Caki2 (cell line): ENCODE measurements at regions not wholly inside any gene's neighbourhood (a gene's known extent, or its start where the extent isn't known, plus 50 kb on each side); places are given as distances from the start of the nearest gene placed in this dataset.
"Not testable (repeated sequence)": the region's sequence is repeated elsewhere in the genome, so short reads cannot be mapped to it uniquely, and the experiment has no call there.

Experiments used
- DNase-seq: peaks from one replicate; pipeline ENCODE4 v3.0.0-alpha.2; 2015; ENCODE audit warnings: low read depth
- in situ Hi-C: cut with HindIII; loops from 2 replicates; pipeline ENCODE4 v1.10.0; 2016; ENCODE audit warnings: low sequenced_read_pairs, low pct_unique_long_range_greater_than_20kb, mixed read lengths

DNA sequence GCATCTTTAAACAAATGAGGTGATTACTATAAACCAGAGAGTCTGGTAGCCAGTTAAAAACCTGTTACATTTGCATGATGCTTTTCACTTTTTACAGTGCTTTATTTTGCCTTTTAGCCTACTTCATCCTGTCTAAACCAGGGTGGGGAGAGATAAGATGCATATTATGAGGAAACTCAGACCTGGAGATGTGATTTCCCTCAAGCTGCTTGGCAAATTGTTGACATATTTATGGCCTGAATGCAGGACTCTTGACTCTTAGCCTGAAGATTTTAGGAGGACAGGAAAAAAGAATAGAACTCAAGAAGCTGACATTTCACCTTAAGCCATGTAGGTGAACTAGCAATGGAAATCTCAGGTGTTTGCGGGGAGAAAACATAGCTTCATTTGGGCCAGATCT is 202.8 kb downstream of the NMUR2 start:
- no peak for DNase-seq
- in situ Hi-C loops: no loop called here

DNA sequence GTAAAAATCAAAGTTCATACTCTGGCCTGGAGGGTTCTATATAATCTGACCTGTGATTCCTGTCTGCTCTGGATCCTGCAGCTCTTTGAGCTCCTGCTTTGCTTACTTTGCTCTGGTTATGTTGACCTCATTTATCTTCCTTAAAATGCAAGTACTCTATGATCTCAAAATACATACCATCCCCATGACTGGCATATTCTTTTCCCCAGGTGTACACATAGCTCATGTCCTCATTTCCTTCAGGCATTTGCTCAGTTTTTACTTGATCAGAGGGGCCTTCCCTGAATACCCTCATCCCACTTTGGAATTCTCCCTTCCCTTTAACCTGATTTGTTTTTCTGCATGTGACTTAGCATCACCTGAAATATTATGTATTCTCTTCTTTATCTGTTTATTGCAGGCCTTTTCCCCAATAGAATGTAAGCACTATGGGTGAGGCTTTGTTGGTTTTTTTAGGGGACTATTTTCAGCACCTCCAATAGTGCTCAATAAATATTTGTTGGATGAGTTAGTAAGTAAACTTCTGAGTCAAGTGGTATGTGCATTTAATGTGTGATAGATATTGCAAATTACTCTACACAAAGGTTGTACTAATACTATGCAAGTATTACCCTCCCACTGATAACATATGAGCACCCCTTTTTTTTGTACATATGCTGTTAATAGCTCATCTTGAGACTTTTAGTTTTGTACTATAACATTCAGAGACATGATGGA is 211.5 kb downstream of the NMUR2 start:
- in situ Hi-C loops: no loop called here

DNA sequence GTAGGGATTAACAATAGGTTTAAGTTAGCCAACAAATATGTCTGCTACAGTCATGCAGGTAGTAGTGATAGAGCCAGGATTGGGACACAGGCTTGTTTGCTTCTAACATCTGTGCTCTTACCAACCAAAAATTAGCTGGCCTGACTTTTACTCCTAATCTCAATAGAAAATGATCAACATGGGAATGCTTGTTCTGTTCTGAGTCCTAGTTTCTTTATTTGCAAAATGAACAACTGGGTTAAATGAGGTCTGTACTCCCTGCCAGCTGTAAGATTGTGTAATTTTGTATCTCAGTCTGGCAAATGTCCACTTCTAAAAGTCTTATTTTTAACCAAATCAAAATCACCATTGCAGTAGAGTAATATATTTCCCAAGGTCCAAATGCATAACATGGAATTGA is 216.8 kb downstream of the NMUR2 start:
- DNase-seq: no peak
- in situ Hi-C loops: no loop called here

More for the DNA sequence above, 211.5 kb downstream of the NMUR2 start:
- DNase-seq: no peak

- DNase-seq: no peak
- in situ Hi-C loops: no loop called here
Observed at GRCh38 chr5:152187668-152188067, 217.4 kb downstream of the NMUR2 start.

DNA sequence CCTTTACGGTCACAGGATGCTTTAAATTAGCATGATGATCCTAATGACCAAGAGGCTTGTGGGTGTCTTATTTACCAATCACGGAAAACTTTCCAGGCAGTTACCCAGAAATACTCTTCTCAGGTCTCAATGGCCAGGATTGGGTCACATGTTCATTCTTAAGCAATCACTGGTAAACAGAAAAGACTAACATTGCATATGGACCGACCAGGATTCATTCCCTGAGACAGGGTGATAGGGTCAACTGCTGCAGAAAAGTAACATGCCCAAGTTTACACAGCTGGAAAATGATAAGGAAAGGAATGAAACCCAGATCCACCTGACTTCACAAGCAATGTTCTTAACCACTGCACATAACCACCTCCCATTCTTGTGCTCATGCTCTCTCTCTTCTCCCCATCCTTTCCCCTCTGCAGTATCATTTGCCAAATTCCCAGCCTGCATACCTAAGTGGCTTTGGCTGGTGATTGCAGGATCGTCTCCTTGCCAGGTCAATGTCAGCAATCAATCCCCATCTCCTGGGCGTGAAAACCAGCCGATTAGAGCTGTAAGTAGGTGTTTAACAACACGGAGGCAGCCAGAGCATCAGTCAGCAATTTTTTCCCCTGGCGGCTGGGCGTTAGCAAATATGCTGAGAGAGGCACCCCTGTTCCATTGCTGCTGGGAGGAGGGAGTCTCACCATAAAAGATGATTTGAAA is 219.4 kb downstream of the NMUR2 start:
- in situ Hi-C loops: no loop called here
- DNase-seq: no peak

- DNase-seq: no peak
- in situ Hi-C loops: no loop called here
Observed at GRCh38 chr5:152184266-152184665, 220.8 kb downstream of the NMUR2 start.

DNA sequence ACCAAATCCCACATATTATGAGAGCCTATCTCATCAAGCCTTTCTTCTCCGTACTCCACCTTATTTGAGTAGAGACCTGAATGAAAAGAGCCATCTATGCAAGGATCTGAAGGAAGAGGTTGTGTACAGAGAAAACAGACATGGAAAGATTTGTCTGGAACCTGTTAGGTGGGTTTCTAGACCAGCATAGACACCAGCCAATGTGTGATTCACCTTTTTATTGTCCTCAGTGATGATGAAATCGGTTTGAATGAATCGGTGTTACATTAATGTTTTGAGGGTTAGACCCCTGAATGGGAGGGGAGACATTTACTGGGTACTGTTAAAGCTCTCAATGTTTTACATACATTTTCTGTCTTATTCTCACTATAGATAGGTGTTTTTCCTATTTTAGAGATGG is 223.6 kb downstream of the NMUR2 start:
- in situ Hi-C loops: no loop called here
- DNase-seq: no peak

DNA sequence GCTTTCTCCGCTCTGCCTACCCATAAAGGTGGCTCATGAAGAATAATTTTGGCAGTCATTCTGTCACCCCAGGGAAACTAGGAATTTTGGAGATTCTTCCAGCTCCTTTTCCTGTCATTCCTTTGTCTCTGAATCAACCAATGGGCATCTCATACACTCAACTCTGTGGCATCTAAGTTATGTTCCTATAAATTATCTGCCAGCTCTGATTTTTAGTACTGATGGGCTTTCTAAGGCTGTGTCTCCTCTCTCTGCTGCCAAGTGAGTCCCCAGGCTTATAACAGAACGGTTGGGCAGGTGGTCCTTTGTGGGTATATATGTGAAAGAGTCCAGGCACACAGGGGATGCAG is 226.8 kb downstream of the NMUR2 start:
- no peak for DNase-seq
- in situ Hi-C loops: no loop called here

DNA sequence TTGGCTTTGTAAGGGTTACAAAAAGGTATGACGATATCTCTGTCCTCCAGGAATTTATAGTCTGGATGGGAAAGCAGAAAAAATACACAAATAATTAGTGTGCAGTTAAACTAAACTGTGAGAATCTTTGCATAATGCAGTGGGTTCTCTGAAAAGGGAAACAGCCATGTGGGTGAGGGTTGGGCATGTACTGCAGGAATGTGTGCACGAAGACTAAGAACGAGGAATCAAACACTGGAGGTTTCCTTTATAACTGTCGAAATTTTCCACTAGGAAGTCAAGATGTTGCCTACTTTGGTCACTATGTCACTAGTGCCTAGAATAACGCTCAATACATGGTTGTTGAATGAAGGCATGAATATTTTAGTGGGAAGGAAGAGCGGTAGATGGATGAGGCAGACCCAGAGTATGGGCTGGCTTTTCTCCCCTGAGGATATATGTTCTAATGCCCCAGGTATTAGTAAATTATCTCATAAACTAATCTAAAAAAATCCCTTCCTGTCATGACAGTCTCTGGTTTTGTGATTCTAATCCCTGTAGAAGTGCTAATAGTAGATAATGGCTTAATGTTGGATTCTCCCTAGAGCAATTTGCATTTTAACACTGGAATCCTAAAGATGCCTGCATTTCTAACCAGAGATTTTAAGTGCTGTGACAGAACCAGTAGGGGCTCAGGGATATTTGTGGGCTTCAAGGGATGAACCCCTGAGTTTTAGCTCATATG is 227.3 kb downstream of the NMUR2 start:
- in situ Hi-C loops: no loop called here
- no peak for DNase-seq

- DNase-seq: no peak
- in situ Hi-C loops: no loop called here
Observed at GRCh38 chr5:152171888-152172287, 233.2 kb downstream of the NMUR2 start.

- DNase-seq: no peak
- in situ Hi-C loops: no loop called here
Observed at GRCh38 chr5:152170350-152170749, 234.7 kb downstream of the NMUR2 start.

- in situ Hi-C loops: no loop called here
Observed at GRCh38 chr5:152164860-152165259, 240.2 kb upstream of the GLRA1 start.

GRCh38 chr5:152159894-152160293 is 235.2 kb upstream of the GLRA1 start:
- DNase-seq, in situ Hi-C loops: not testable (repeated sequence)

More at GRCh38 chr5:152164860-152165259, 240.2 kb upstream of the GLRA1 start:
- DNase-seq: no peak

- in situ Hi-C loops: not testable (repeated sequence)
Observed at GRCh38 chr5:152154452-152154851, 229.8 kb upstream of the GLRA1 start.

GRCh38 chr5:152151940-152152339 is 227.3 kb upstream of the GLRA1 start:
- DNase-seq: no peak
- in situ Hi-C loops: no loop called here

More at GRCh38 chr5:152154452-152154851, 229.8 kb upstream of the GLRA1 start:
- DNase-seq: not testable (repeated sequence)

GRCh38 chr5:152151113-152151512 is 226.5 kb upstream of the GLRA1 start:
- DNase-seq: no peak
- in situ Hi-C loops: no loop called here

GRCh38 chr5:152147286-152147685 is 222.6 kb upstream of the GLRA1 start:
- in situ Hi-C loops: no loop called here
- DNase-seq: no peak

GRCh38 chr5:152146566-152146965 is 221.9 kb upstream of the GLRA1 start:
- DNase-seq: no peak
- in situ Hi-C loops: no loop called here

DNA sequence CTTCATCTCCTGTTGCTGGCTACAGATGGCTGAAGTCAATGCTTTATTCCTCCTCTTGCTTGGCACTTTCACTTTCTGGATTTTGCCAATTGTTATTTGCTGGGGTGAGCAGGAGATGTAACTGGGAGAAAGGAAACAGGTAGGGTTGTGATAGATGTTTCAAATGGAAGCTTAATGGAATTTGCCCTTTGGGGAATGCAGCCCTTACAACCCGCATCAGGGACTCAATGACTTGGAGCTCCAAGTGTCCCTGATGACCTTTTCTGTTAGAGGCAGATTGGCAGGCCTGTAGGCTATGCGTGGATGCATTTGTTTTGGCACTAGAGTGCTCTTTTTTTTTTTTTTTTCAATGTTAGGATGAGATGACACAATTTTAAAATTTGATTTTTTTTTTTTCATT is 219.9 kb upstream of the GLRA1 start:
- in situ Hi-C loops: no loop called here
- no peak for DNase-seq
